ENCODE measurements at regions not wholly inside any gene's neighbourhood (a gene's known extent, or its start where the extent isn't known, plus 50 kb on each side); places are given as distances from the start of the nearest gene placed in this dataset.

DNA sequence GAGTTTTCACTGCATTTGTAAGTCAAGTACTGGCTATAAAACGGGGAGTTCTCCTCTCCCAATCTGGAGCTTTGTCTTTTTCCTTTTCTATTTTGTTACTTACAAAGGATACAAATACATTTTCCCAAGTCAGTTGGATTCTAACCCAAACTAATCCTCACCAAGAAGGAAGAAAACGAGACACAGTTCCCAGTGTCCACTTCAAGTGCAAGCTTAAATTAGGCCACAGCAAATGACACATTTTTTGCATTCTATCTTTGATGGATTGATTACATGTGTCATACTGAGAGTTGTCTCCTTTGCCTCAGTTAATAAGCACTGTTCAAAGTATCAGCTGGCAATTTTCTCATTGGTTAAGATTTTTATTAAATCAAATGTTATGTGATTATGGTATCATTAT lies 296.7 kb upstream of the ANO5 start:
- TF ChIP-seq SIN3A (IDR thresholded peaks at IDR 0.05; ENCODE audit: borderline replicate concordance, insufficient read depth, low read length) (no peak), TAF1 (IDR thresholded peaks at IDR 0.05; ENCODE audit: borderline replicate concordance, insufficient read depth, low read length) (no peak), POLR2AphosphoS5 (IDR thresholded peaks at IDR 0.05; ENCODE audit: low read depth, low read length) (no peak), FOXP2 (optimal IDR thresholded peaks at IDR 0.05; ENCODE audit: borderline replicate concordance, extremely low read depth, extremely low read length, insufficient read depth) (no peak)
- TF ChIP-seq, protein P1, sequence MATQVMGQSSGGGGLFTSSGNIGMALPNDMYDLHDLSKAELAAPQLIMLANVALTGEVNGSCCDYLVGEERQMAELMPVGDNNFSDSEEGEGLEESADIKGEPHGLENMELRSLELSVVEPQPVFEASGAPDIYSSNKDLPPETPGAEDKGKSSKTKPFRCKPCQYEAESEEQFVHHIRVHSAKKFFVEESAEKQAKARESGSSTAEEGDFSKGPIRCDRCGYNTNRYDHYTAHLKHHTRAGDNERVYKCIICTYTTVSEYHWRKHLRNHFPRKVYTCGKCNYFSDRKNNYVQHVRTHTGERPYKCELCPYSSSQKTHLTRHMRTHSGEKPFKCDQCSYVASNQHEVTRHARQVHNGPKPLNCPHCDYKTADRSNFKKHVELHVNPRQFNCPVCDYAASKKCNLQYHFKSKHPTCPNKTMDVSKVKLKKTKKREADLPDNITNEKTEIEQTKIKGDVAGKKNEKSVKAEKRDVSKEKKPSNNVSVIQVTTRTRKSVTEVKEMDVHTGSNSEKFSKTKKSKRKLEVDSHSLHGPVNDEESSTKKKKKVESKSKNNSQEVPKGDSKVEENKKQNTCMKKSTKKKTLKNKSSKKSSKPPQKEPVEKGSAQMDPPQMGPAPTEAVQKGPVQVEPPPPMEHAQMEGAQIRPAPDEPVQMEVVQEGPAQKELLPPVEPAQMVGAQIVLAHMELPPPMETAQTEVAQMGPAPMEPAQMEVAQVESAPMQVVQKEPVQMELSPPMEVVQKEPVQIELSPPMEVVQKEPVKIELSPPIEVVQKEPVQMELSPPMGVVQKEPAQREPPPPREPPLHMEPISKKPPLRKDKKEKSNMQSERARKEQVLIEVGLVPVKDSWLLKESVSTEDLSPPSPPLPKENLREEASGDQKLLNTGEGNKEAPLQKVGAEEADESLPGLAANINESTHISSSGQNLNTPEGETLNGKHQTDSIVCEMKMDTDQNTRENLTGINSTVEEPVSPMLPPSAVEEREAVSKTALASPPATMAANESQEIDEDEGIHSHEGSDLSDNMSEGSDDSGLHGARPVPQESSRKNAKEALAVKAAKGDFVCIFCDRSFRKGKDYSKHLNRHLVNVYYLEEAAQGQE (IDR thresholded peaks at IDR 0.05; ENCODE audit: insufficient read depth in 1 of 2, low read depth in 2 of 2, low read length in 2 of 2), result no peak

- TF ChIP-seq TAF1 (IDR thresholded peaks at IDR 0.05; ENCODE audit: borderline replicate concordance, insufficient read depth, low read length), result no peak
- TF ChIP-seq FOXP2 (optimal IDR thresholded peaks at IDR 0.05; ENCODE audit: borderline replicate concordance, extremely low read depth, extremely low read length, insufficient read depth), result no peak
- no peak for TF ChIP-seq POLR2AphosphoS5 (IDR thresholded peaks at IDR 0.05; ENCODE audit: low read depth, low read length)
- TF ChIP-seq, protein P1 (IDR thresholded peaks at IDR 0.05; ENCODE audit: insufficient read depth in 1 of 2, low read depth in 2 of 2, low read length in 2 of 2), result no peak
- TF ChIP-seq SIN3A (IDR thresholded peaks at IDR 0.05; ENCODE audit: borderline replicate concordance, insufficient read depth, low read length), result no peak
Measured at GRCh38 chr11:21896746-21897602, 295.9 kb upstream of the ANO5 start.

DNA sequence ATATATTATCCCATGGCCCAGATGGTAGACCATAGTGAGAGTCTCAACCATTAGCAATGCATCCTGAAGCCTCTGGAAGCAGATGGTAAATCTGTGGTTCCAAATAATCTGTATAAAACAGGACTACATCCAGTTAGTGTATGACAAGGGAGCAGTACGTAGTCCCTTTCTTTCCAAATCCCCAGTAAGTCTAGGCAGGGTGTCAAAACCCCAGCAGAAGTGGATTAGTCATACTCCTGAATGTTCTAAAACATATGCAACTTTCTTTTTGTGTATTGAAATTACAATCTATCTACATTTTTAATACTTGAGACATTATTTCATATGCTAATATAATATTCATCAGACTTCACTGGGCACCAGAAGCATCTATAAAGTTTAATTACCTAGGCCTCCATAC lies 295.1 kb upstream of the ANO5 start:
- TF ChIP-seq TAF1 (IDR thresholded peaks at IDR 0.05; ENCODE audit: borderline replicate concordance, insufficient read depth, low read length) (no peak), FOXP2 (optimal IDR thresholded peaks at IDR 0.05; ENCODE audit: borderline replicate concordance, extremely low read depth, extremely low read length, insufficient read depth) (no peak), SIN3A (IDR thresholded peaks at IDR 0.05; ENCODE audit: borderline replicate concordance, insufficient read depth, low read length) (no peak), POLR2AphosphoS5 (IDR thresholded peaks at IDR 0.05; ENCODE audit: low read depth, low read length) (no peak)
- TF ChIP-seq, protein P1 (IDR thresholded peaks at IDR 0.05; ENCODE audit: insufficient read depth in 1 of 2, low read depth in 2 of 2, low read length in 2 of 2), result no peak

- TF ChIP-seq, protein P1 (IDR thresholded peaks at IDR 0.05; ENCODE audit: insufficient read depth in 1 of 2, low read depth in 2 of 2, low read length in 2 of 2), result no peak
- TF ChIP-seq SIN3A (IDR thresholded peaks at IDR 0.05; ENCODE audit: borderline replicate concordance, insufficient read depth, low read length) (no peak), FOXP2 (optimal IDR thresholded peaks at IDR 0.05; ENCODE audit: borderline replicate concordance, extremely low read depth, extremely low read length, insufficient read depth) (no peak), POLR2AphosphoS5 (IDR thresholded peaks at IDR 0.05; ENCODE audit: low read depth, low read length) (no peak), TAF1 (IDR thresholded peaks at IDR 0.05; ENCODE audit: borderline replicate concordance, insufficient read depth, low read length) (no peak)
Measured at GRCh38 chr11:21908211-21908610, 284.7 kb upstream of the ANO5 start.
